HG03442 (cell line): ENCODE measurements at regions not wholly inside any gene's neighbourhood (a gene's known extent, or its start where the extent isn't known, plus 50 kb on each side); places are given as distances from the start of the nearest gene placed in this dataset.
"Not testable (repeated sequence)": the region's sequence is repeated elsewhere in the genome, so short reads cannot be mapped to it uniquely, and the experiment has no call there.

Experiments
- ATAC-seq: cut with Tn5 transposase; IDR thresholded peaks from one replicate; pipeline ENCODE4 v1.9.1; 2021; ENCODE audit warnings: mild to moderate bottlenecking, moderate library complexity; ENCODE audit not compliant: unreplicated experiment

DNA sequence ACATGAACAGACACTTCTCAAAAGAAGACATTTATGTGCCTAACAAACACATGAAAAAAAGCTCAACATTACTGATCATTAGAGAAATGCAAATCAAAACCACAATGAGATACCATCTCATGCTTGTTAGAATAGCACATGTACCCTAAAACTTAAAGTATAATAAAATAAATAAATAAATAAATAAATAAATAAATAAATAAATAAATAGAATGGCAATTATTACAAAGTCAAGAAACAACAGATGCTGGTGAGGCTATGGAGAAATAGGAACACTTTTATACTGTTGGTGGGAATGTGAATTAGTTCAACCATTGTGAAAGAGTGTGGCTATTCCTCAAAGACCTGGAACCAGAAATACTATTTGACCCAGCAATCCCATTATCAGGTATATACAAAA is 970.6 kb downstream of the NR2F1-AS1 start:
- ATAC-seq: not testable (repeated sequence)

DNA sequence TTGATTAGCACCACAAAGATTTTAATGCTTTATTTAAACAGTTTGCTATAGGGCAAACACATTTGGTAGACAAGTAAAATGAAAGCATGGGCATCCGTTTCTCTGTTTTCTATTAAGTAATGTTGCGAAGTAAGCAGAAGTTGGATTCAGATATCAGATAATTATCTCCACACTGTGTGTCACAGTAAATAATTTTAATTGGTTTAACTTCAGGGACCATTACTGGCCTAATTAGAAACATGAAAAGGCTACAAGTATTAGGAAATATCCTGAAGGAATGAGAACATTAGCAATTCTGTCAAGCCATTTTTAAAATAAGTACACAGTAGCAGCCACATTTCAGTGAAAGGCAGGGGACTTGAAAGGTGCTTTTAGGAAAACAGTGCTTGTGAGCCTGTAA is 975.4 kb downstream of the NR2F1-AS1 start:
- ATAC-seq: no peak

DNA sequence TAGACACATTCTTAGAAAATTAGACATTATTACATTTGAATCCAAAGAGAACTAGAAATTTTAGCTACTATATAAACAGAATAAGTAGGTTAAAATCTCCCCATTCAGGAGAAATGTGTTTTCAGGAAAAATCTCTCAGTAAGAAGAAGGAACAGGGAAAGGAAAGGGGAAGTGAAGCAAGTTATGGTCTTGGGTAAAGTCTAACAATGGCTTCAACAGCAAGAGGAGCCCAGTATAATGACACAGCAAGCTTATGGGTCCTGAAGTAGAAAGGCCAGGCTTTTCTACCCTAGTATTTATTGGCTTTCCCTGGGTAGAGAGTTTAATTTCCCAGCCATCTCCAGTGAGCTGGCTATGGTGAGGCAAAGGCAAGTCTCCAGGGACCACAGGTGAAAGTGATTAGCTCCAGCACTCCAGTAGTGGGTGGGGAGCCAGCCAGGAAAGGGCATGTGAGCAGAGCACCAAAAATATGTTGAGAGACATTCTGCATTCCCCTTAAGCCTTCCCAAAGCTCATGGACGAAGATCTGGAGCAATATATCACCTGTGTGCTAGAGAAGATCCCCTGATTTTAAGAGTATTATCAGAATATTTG is 981.7 kb downstream of the NR2F1-AS1 start:
- no peak for ATAC-seq

DNA sequence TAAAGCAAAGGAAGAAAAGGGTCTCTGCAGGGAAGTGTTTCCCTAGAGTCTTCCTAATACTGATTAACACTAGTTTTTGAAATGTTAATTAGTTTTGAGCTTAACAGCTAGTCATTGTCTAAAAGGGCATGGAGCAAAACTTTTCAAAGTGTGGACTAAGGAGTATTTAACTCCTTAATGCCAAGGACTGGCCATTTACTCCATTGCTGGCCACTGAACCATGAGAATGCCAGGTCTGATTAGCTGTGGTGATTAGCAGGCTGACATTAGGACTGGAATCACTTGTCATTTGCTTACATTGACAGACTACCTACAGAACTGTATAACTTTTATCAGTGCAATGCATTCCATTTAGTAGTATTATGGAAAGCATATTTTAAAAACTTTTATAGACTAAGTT is 987.0 kb downstream of the NR2F1-AS1 start:
- ATAC-seq: no peak

DNA sequence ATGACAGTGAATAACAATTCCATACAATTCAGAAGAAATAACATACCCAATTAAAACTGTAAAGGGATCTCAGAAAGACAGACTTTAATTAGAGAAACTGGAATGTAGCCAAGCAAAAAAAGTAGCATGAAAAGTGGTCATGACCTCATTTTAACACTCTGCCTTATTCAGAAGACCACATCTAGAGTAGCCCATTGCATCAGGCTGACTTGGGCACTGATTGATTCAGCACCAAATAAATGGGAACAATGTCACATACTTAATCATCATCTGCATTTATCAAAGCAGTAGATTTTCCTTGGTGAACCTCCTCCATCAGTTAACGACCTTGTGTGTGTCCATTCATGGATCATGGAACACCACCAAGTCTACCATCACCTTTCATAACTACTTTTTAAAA is 992.1 kb downstream of the NR2F1-AS1 start:
- ATAC-seq: no peak

DNA sequence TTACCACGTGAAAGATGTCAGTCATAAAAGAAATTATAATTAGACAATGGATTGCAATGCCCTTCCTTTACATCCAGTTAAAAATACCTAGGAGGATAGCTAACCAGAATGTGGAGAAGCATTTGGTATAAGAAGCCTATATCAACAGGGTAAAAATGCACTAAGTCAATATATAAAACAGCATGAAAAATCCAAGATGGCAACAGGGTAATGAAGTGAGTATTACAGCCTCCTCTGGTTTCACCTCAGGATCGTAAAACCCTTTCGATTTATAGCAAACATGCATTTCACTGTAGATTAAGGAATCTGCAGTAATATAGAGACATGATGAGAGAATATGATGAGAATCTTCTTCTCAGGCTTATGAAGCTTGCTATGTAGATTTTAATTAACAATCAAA is 999.3 kb downstream of the NR2F1-AS1 start:
- ATAC-seq: no peak

DNA sequence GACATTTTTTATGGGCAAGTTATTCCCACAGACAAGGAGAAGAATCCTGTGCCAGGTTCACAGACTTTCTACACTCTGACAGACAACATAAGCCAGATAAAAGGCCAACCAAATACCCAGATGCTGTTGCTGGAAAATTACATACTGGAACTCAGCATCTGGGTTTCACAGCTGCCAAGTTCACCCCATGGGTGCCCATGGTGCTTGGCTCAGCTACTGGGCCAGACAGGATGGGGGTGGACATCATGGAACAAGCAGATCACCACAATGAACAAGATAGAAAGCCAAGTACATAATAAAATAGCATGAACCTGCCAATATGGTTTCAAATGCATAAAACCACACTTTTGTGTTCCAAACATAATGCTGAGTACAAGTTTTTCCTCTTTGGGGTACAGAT is 999.8 kb downstream of the NR2F1-AS1 start:
- no peak for ATAC-seq

DNA sequence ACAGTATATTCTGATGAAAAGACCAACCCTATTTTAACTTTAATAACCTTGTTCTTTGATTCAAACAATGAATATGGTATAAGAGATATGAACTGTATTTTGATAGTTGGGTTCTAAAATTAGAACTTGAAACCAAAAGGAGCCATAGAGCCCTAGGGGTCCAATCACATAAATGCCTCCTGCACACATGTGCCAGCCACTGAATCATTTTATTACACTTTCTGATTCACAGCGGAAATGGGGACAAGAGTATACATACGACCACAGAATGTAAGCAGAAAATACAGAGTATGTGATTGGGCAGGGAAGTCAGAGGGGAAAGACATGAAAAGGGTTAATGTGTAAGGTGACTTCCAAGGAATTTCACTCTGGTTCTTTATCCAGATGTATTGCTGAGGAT is 1000.2 kb downstream of the NR2F1-AS1 start:
- no peak for ATAC-seq

DNA sequence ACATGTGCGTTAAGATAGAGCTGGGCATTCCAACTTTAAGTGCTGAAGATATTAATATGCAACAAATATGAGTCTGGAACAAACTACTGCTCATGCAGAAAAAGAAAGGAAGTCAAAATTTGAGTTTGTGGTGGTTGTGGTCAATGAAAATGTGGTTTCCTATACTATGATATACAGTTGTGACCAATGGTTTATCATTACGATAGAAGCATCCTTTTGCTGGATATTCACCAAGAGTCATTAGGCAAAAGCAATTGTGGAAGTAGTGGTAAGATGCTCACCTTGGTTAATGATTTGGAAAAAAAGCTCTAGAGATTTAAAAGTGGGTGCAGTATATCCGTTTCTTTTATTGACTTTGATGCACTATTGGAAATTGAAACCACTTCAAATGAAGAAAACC is 1007.0 kb downstream of the NR2F1-AS1 start:
- no peak for ATAC-seq

DNA sequence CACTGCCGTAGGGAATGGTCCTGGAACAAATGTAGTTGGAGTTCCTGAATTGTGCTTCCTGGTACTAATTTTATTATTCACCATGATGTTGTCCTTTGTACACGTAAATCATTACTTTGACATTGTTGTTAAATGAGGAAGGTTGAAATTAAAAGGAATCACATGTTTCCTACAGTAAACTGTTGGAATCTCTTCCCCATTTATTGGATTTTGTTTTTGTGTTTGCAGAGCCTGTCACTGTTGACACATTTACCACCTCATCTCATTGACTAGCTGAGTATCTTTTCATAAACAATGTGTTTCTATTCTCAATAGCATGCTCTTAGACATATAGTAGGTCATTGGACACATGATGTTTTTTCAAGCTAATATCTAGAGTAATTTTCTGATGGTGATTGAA is 1012.5 kb downstream of the NR2F1-AS1 start:
- no peak for ATAC-seq

DNA sequence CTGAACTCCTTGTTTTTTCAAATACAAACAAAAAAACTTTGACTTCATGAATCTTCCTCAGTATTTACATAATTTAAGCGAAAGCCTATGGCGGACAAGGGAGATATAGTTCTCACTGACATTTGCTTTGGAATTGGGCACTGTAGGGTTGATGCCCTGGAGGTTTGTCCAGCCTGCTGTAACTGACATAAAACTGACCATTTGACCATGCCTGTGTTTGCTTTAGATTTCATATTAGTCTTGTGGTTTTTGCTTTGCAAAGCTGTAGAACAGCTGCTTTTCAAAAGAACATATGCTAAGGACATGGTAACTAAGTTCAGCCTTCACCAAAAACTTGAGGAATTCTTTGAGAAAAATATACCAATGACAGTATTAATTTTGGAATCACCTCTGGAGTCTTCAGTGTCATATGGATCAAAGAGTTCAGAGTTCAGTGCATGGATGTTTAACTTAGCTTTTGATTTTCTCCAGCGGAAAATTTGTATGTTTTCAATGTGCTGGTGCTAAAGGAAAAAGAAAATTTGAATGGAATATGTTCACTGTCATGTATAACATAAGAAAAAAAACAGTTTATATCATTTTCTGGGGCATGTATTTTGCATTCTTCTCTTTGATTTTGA is 1013.1 kb downstream of the NR2F1-AS1 start:
- no peak for ATAC-seq

DNA sequence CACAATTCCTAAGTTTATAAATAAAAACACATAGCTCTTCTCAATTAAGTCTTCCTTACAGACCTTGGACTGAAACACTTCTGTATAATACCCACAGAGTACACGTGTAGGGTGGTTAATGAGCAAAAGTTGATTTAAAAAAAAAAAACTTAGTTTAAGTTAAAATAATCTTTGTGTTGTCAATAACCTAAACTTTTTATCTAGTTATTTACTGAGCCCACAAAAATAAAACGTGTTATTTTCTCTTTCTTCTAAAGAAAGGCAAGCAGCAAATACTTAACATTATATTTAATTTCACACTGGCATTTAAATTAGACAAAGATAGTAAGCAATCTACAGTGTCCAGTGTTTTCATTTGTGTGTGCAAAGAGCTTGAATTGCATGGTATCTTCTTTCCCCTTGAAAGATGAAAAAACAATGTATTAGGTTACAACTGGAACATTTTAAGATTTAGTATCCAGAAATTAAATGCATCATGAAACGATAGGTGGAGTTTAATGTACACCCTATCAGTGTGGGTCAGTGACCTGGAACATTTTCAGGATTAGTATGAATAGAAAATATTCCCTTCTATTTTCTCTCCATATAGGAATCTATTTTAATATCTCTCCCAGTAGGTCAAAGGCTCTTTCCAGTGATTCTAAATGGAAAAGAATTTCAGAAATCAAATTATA is 1014.8 kb downstream of the NR2F1-AS1 start:
- ATAC-seq: no peak

DNA sequence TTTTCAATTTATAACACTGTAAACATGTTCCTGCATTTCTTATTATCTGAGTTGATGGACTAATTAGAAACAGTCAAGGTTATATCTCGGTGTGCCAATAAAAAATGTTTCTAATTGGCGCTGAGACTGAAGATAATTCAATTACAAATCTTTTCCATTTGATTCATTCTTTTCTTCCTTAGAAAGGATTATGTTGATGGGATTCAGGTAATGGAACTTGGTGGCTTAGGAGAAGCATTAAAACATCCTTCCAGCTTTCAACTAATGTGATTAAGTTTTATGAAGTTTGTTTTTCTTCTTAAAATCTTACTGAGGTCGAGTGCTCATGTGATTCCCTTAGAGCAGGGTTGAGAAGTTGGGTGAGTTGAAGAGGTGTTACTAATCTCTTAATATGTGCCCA is 1015.3 kb downstream of the NR2F1-AS1 start:
- ATAC-seq: no peak

DNA sequence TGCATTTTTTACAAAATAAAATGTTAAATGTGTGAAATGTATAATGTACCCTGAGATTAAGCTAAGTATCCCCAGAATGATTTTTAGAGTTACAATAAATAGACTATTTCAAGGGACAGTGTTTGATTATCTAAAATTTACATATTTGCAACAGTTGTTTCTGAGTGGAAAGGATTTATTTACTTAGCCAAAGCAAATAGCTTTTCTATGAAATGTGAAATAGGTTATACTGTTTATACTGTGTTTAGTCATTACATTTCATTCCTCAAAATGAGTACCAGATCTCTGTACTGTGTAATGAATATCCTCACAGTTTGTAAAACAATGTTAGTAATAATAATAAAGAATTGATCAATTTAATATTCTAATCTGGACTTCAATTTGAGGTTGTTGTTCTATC is 1019.0 kb downstream of the NR2F1-AS1 start:
- no peak for ATAC-seq

DNA sequence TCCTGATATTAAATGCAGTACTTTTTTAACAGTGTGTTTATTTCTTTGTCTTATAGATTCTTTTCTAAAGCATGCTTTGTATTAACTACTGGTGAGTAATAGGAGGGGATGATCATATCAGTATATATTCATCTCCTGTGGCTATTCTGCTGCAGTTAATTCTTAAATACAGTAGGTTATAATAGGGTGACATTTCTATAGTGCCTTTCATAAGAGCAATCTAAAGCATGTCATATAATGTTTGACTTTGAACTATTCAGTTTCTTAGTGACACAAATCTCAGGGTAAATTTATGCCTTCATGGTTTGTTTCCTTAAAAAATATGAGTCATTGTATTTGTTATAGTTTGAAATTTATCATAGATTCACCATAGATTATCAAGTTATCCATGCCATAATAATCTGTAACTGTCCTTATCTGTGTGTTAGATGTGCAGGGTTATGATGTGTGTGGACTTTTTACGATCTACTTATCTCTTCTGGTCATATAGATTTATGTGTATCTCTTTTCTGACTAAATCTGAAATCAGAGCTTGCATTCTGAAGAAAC is 1019.5 kb downstream of the NR2F1-AS1 start:
- no peak for ATAC-seq

DNA sequence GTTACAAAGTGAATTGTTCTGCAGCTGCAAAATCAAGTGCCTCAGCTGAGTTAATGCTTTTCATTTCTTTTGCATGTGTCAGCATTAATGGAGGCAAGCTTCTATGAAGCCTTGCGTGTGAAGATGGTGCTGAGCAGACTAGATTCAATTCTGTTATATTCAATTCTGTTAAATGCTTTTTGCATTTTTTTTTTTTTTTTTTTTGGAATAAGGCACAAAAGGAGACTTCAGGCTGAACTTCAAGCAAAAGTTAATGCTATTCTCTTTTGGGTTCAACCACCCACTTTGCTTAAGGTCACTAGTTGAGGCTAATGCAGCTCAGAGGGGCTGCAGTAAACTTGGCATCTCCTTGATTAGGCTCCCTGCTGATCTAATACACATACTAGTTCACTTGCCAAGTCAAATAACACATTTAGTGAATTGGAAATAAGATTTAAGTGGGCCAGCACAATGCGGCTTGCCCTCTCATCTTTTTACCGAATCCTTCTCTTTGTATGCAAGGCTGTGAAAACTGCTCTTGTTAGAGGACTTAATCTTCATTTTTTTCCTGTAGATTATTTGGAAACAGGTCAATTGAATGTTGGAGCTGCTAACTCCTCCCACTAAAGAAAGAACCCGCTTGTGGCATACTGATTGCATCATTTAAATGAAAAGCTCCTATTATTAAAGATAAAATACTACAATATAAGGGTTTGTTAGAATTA is 1020.2 kb downstream of the NR2F1-AS1 start:
- ATAC-seq: no peak

DNA sequence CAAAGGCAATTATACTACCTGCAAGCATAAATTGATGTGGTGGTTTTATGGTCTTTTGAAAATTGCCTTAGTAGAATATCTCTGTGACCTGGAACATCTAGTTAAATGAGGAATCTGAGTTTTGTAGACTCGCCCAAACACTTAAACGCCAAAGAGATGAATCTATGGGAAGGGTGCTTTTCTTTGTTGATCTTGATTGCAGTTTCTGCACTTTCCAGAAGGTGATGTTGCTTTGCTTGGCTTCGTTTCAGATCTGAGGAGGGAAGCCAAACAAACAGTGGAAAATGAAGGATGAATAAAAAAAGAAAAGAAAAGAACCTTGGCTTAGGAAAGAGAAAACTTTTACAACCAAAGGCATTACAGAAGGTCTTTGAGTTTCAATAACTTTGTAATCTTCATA is 1021.2 kb downstream of the NR2F1-AS1 start:
- no peak for ATAC-seq

DNA sequence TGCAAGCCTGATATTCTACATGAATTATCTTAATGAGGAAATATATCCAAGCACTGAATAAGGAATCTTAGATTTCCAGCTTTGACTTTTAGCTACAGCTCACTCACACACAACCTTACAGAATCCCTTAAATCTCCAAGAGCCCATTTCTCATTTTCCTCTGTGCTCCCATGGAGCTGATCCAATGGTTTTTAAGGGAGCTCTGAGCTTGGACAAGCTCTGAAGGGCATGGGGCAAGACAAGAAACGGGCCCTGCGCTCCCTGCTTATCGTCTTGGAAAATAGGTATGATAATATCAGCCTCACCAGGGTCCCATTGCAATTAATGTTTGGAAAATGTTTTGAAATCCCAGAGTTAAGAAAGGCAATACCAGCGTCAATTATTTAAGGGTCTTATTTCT is 1021.7 kb downstream of the NR2F1-AS1 start:
- ATAC-seq: no peak

DNA sequence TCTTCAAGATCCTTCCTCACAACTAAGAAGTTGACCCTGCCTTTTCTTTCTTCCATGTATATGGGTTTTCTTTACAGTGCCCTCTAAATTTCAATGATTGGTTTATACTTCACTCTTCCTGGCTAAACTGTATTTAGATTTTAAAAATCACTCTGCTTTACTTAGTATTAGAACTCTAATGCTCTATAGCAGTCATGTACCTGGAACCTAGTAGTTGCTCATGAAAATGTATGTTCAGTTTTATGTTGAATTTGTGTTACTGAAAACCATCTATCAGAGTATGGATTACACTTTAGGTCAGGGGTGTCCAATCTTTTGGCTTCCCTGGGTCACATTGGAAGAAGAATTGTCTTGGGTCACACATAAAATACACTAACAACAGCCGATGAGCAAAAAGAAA is 1024.3 kb downstream of the NR2F1-AS1 start:
- ATAC-seq: no peak

DNA sequence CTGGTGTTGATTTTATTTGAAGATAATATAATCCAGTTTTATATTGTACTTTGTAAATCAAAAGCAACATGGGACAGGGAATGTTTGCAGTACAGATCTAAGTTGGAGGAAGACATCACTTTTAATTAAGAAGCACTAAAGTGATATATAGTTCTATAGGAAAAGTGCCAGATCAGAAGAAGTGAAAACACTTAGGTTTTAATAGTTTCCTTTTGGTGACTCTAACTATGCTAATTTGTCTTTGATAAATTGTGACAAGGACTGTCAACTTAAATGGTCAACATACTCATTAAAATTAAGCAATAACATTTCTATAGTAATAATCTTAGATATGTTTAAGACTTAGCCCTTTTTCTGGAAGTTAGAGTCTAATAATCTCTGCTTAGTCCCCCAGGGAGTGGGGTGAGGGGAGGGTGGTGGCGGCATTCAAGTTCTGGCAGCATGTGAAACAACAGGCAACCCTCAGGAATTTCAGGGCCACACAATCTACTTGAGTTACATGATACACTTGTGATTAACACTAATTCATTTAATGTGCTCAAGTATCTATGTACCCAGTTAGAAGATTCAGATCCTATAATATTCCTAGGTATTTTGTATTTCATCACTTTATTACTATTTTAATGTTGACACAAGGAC is 1026.5 kb downstream of the NR2F1-AS1 start:
- ATAC-seq: no peak

DNA sequence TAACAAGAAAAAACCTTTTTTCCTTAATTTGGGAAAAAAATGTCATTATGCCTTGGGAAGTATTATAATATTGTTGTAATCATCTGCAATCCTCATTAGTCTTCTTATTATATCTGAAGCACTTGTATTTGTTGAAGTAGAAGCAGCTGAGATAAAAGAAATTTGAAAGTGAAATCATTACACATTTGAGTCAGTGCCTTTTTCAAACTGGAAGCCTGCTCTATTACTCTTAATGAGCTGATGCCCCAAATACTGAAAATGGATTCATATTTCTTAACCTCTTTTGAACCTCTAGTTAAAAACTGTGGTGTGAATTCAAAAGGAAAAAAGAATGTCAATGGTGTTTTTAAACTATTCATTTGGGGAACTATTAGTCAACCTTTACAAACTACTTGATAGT is 1027.7 kb downstream of the NR2F1-AS1 start:
- ATAC-seq: no peak
